Spleen (tissue), 7 donors: ENCODE measurements at regions not wholly inside any gene's neighbourhood (a gene's known extent, or its start where the extent isn't known, plus 50 kb on each side); places are given as distances from the start of the nearest gene placed in this dataset.

ENCODE experiments used
- POLR2A ChIP-seq, 3 donors: fragments of 450-650 bp; IDR thresholded peaks; one replicate each; pipeline ENCODE4 v1.5.1; 2017; ENCODE audit warnings: antibody characterized with exemption in 3 of 3, mild to moderate bottlenecking in 1 of 3
- POLR2AphosphoS5 ChIP-seq, 3 donors: sonication (generic); formaldehyde crosslinking; IDR thresholded peaks; one replicate each; pipeline ENCODE4 v1.5.1; 2017; ENCODE audit warnings: antibody characterized with exemption in 3 of 3
- TF ChIP-seq, protein P1 (sequence below), 11 experiments: fragments of 200-600 bp in 7 of 11; fragments of 450-650 bp in 4 of 11; sonication (generic) in 4 of 11; IDR thresholded peaks in 8 of 11; conservative IDR thresholded peaks in 3 of 11; 1 replicate in 7 of 11; 2 replicates in 4 of 11; pipeline versions ENCODE4 v1.4.0 to v1.8.0; 2016 to 2021; ENCODE audit warnings: antibody characterized with exemption in 11 of 11, inconsistent platforms in 4 of 11, mild to moderate bottlenecking in 1 of 11
- donor health status: DM: no; HTN: no; CAD: no; lungs with moderate emphysema.
- donor health status: DM: no; HTN: no; CAD: no.
- donor health status: DM: no; HTN: no; CAD: no.

DNA sequence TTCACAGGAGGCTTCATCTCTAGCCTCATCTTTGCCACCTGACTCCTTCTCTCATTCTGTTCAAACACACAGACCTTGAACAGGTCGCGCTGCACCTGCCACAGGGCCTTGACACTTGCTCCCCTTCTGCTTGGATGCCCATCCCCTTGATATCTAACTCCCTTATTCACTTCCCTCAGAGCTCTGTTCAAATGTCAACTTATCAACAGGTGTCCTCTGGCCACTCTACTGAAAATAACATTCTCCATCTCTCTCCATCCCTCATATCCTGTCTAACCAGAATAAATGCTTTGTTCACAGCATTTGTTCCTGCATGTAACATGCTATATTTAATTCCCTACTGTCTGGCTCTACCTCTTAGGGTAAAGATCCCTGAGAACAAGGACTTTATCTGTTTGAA is 67.2 kb upstream of the DRD2 start:
- TF ChIP-seq, protein P1, sequence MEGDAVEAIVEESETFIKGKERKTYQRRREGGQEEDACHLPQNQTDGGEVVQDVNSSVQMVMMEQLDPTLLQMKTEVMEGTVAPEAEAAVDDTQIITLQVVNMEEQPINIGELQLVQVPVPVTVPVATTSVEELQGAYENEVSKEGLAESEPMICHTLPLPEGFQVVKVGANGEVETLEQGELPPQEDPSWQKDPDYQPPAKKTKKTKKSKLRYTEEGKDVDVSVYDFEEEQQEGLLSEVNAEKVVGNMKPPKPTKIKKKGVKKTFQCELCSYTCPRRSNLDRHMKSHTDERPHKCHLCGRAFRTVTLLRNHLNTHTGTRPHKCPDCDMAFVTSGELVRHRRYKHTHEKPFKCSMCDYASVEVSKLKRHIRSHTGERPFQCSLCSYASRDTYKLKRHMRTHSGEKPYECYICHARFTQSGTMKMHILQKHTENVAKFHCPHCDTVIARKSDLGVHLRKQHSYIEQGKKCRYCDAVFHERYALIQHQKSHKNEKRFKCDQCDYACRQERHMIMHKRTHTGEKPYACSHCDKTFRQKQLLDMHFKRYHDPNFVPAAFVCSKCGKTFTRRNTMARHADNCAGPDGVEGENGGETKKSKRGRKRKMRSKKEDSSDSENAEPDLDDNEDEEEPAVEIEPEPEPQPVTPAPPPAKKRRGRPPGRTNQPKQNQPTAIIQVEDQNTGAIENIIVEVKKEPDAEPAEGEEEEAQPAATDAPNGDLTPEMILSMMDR (IDR thresholded peaks at IDR 0.05 in 8 of 11, conservative IDR thresholded peaks at IDR 0.05 in 3 of 11), result no peak
- TF ChIP-seq POLR2AphosphoS5 (IDR thresholded peaks at IDR 0.05), result no peak
- TF ChIP-seq POLR2A (IDR thresholded peaks at IDR 0.05), result no peak
